Activated CD8-positive, alpha-beta memory T cell treated with anti-CD3 and anti-CD28 coated beads for 48 hours (primary cell): ENCODE measurements at regions not wholly inside any gene's neighbourhood (a gene's known extent, or its start where the extent isn't known, plus 50 kb on each side); places are given as distances from the start of the nearest gene placed in this dataset.
"Not testable (repeated sequence)": the region's sequence is repeated elsewhere in the genome, so short reads cannot be mapped to it uniquely, and the experiment has no call there.

Experiments
- DNase-seq, 3 experiments: peaks; one replicate each; pipeline ENCODE4 v3.0.0-alpha.2; 2020; ENCODE audit warnings: low read depth in 2 of 3, low spot score in 2 of 3

DNA sequence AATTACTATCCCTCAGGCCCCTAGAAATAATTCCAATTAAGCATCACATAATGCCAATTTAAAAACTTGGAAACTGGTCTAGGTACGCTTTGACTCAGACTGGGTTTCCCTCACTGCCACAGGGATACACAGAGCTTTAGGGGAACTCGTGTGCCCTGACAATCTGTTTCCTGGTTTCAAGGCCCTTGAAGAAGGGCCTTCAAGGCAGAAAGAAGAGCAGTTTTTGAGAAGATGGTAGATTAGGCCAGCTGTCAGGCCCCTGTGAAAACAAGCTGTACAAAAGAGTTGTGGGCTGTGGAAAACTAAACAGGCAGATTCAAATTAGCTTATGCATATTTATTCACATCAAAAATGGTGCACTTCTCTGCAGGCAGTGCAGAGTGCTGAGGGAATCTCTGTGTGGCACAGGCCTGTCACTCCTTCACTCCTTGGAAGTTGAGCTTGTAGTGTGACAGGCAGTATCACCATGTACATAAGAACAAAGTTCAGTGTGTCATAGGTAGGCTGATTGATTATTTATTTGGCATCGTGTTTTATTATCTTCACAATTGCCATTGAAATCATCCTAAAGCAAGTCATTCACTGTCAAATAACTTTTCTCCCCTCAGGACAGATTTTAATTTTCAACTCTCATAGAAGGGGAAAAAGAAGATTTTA, 614.4 kb upstream of the GYPC start:
- no peak for DNase-seq

DNA sequence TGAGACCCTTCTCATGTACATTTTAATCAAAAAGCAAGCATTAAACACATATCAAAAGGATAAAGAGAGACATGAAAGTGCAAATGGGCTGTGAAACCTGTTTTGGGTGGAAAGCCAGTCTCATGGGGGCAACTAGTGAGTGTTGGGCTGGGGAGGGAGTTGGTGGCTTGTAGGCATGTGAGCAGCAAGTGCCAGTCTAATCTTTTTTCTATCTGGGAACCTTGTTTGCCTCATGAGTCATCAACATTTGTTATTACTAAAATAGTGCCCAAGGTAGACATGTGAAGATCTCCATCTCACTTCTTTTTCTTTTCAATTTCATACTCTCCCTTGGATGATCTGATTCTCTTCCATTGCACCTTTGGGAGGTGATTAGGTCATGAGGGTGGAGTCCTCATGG, 613.9 kb upstream of the GYPC start:
- no peak for DNase-seq

DNA sequence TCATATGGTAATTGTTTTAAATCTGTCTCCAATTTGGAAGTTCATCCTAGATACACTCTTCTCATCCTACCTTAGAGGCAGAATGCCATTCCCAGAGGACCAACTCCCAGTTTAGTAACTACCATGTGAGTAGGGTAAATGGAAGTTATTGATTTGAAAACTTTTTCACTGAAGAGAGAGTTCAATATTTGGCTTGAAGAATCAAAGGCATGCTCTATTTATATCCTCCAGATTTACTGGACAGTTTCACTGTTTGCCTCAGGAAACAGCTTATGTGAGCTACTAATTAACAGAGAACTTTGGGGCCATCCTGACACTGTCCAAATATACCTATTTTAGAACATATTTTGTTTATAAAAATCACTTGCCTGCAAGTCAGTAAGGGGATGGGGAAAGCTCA, 607.2 kb upstream of the GYPC start:
- no peak for DNase-seq

DNA sequence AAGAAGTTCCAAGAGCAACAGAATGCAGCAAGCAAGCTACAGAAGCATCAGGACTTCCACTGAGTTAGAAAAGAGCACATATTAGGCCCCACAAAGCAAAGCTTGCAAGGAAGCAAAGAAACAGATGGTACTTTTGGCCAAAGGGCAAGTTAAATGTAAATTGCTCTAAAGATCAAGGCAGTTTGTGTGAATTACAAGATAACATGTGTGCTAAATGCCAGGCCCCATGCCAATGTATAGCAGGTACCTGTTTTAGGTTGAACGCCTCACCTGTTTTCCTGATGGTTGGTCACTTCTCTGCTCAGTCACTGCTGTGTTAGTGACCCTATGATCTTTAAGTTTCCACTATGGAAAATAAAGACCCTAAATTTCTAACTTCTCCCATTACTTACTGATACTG, 606.5 kb upstream of the GYPC start:
- DNase-seq: no peak

DNA sequence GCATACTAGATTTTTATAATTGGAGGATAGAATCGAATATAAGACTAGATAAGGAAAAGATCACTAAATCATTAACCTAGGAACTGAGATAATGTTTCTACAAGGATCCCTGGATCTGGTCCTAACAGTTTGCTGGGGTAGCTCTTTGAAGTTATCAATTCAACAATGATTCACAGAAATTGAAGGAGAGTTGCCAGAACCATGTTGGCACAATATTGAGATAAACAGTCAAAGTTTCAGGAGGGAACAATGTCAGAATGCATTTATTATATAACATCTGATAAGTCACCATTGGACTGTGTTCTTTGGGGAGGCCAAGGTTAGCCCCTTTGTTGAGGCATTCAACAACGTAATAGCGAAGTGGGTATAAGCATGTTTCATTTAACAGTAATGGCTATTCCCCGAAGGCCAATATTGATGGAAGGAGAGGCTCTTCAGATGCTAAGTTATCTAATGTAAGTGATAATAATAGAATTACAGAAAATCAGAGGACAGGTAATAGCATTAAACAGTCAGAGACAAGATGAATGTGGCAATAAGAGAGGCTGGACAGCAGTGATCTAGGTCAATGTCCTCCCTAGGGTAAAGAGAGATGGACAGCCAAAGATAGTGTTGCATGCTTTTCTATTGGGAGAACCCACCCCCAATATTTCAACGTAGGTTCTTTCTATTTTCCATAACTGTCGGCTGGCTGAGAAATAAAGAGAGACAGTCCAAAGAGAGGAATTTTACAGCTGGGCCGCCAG, 604.8 kb upstream of the GYPC start:
- DNase-seq: no peak

DNA sequence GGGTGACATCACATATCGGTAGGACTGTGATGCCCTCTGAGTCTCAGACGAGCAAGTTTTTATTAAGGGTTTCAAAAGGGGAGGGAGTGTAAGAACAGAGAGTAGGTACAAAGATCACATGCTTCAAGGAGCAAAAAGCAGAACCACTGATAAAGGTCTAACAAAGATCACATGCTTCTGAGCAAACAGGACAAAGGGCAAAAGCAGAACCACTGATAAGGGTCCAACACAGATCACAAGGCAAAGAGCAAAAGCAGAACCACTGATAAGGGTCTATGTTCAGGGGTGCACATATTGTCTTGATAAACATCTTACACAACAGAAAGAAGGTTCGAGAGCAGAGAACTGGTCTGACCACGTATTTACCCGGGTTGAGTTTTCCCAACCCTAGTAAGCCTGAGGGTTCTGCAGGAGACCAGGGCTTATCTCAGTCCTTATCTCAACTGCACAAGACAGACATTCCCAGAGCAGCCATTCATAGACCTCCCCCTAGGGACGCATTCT, 604.2 kb upstream of the GYPC start:
- DNase-seq: not testable (repeated sequence)

DNA sequence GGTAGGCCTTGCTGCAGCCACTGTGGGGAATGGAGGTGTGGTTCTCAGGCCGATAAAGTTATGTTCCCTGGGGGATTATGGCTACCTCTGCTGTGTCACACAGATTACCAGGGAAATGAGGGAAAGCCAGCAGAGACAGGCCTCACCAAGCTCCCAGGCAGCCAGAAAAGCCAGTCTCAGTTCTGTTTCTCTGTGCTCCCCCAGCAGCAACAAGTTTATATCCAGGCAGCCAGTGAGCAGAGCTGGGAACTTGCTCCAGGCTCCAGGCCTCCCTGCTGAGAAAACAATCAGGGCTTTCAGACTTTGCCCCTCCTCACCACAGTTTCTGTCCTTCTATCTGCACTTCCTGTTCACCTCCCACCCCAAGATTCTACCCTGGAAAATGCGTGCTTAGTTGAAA, 596.6 kb upstream of the GYPC start:
- no peak for DNase-seq

DNA sequence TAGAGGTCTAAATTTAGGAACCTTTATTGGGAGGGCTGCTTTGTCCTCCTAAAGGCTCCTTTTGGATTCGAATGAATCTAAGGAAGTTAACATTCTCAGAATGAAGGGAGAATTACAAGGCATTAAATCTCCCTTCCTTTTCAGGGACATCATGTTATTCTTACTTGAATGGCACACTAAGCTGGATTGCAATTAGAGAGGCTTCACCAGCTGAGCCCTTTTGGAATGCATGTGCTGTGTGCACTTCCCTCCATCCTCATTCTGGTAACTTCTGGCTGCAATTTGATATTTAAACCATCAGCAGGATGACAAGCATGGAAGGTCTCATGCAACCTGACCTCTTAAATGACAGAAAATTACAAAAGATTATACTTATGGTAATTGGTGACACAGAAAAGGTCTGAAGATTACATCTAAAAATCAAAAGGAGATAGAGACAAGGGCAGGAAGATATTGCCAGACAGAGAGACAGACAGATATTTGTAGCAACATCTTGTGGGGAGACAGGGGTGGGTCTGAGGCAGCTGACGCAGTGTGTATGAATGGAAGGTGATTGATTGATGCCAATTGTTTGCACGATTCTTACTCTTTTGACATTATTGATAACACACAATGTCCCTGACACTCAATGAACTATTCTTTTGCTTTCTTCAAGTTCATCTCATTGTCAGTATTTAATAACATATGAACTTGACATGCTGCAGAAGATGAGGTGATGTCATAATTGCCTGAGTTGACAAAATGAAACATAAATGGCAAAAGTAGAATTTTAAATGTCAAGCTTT, 570.8 kb upstream of the GYPC start:
- no peak for DNase-seq

DNA sequence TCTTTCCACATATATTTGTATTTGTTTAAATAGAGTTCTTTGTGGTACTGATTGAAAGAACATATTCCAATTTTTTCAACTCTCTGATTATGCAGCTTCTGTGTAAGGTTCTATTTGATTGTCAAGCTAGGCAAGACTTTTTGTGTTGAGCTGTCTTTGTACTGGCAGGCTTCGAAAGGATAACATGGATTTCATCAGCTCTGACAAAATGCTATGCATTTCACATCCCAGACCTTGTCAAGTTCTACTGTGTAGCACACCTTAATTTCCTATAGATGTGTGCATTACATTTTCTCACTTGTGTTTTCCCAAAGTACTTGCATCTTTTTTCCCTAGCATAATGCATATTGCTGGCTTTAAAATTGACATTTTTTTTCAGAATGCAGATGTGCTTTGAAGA, 555.0 kb upstream of the GYPC start:
- no peak for DNase-seq

DNA sequence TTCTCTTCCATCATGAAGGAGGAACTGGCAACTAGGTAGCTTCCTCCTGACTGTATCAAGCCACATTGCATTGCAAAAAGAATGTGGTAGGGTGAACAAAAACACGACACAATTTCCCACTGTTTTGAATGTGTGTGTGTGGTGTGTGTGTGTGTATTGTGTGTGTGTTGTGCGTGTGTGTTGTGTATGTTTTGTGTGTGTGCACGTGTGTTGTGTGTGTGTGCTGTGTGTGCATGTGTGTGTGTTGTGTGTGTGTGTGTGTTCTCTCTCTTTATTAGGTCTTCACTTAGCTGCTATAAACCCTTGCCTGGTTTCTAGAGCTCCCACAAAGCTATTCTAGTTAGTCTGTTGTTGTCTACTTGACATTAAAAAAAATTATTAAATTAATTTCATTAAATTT, 550.0 kb upstream of the GYPC start:
- no peak for DNase-seq

DNA sequence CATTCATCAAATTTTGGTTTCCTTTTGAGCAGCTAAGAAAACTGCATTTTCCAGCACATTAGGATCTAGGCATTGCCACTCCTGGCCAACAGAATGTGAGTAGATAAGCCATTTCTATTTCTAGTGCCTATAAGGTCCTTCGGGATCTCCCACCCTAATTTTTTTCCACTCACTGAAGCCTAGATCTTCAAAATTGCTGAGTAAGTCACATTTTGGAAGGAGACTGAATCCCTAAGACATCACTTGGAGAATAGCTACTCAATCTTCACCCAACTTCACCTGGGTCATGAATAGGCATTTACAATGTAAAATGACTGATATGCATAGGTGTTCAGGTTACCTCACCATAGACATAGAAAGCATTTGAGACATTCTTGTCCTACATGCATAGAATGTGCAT, 548.1 kb upstream of the GYPC start:
- no peak for DNase-seq

DNA sequence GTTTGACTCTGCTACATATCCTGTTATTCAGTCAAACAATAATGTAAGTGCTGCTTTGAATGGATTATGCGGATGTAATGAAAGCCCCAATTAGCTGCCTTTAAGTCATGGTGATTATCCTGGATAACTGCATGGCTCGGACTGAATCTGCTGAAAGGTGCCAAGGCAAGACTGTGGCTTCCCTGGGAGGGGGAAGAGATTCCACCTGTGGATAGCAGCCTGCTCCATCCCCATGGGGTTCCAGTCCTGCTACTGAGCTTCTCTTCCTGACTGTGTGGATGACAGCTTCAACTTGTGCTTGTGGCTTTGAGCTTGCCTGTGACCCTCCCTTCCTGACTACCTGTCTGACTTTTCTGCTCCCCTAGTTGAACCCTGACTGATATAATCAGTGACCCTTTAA, 540.0 kb upstream of the GYPC start:
- DNase-seq: no peak

DNA sequence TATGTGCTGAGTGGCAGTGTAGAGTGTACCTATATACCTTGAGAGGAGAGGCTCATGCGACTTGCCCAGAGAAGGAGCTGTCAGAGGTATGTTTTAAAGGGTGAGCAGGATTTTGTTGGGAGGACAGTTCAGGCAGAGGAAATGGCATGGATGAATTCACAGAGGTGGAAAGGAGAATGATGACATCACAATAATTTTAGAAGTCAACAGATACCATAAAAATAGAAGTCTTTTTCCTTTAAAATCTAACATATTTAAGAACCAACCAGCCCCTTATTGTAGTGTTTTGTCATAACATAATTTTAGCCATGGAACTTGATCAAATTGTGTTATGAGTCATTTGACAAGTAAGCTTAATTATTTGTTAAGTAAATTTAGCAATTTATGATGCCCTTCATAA, 538.1 kb upstream of the GYPC start:
- no peak for DNase-seq

DNA sequence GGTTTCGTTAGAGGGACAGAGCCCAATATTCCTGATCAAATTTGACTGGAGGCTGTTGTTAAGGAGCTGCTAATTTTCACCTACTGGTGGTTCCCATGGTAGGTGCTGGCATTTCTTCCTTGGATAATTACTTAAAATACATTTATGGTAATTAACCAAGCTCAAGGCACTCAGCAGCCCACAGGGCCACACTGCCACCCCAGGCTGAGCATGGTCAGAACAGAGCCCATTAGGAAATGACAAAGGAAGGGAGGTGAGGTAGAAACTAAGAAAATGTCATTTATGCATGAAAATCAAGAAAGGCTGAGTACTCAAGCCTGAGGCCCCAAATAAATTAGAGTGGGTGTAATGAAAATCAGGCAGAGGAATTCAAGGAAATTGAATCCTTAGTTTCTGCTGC, 510.2 kb upstream of the GYPC start:
- no peak for DNase-seq

DNA sequence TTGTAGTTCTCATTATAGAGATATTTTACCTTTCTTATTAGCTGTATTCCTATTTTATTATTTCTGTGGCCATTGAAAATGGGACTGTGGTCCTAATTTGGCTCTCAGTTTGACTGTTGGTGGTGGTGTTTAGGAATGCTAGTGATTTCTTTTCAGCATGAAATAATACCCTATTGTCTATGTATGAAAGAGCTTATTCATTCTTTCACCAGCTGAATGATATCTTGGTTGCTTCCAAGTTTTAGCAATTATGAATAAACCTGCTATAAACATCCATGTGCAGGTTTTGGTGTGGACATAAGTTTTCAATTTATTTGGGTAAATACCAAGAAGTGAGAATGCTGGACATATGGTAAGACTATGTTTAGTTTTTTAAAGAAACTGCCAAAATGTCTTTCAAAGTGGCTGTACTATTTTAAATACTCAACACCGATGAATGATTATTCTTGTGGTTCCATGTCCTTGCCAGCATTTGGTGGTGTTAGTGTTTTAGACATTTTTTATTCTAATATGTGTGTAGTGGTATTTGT, 501.6 kb upstream of the GYPC start:
- no peak for DNase-seq

DNA sequence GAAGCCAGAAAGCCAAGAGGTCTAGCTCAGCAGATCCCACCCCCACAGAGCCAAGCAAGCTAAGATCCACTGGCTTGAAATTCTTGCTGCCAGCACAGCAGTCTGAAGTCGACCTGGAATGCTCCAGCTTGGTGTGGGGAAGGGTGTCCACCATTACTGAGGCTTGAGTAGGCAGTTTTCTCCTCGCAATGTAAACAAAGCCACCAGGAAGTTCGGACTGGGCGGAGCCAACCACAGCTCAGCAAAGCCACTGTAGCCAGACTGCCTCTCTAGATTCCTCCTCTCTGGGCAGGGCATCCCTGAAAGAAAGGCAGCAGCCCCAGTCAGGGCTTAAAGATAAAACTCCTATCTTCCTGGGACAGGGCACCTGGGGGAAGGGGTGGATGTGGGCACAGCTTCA, 495.0 kb upstream of the GYPC start:
- not testable (repeated sequence) for DNase-seq

DNA sequence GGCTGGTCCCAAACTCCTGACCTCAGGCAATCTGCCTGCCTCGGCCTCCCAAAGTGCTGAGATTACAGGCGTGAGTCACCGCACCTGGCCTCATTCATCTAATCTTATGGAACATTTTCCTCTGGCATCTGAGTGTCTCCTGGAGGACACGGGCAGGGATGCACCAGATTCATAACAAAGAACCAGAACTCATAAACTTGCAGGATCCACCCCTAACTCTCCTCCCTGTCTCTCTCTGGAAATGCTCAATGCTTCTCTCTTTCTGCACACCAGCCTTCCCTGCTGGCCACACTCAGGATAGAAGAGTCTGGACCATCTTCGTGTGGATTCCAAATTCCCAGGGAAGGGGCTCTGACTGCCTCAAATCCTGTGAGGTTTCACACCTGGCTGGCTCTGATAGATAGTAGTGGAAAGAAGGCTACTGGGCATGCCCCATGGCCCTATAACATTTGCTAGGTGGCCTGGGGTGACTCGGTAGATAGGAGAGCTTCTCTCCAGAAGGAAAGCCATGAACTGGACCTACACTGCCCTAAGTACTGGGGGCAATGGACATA, 483.2 kb upstream of the GYPC start:
- no peak for DNase-seq

DNA sequence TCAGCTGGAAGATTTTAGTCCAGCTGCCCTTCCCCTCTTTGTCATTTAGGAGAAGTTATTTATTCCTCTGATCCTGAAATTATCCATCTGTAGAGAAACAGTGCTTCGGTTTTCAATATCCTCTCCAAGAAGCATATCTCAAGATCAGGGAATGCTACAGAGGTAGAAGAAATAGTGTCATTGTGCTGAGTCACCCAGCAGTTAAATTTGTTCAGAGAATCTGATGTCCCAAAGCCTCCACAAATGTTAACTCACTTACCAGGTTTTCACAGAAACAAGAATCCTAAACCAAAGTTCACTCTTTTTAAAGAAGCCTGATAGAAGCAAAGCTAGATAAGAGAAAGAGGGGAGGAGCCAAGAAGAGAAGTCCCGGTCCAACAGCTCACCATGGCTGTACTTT, 480.7 kb upstream of the GYPC start:
- DNase-seq: no peak

DNA sequence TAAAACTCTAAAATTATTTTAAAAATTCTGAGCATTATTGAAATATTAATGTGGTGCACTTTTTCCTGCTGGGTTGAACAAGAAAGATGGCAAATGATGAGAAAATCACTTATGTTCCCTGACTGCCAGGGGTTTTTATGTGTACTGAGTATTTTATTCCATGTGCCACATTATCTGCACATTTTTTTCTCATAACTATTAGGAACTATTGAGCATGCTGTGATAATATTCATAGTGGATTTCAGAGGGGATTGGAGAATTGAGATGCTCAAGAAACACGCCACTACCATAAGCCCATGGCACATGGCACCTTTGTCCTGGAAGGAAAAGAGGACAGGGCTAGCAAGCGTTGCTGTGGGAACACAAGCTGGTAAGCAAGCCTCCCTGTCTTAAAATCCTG, 478.5 kb upstream of the GYPC start:
- no peak for DNase-seq

DNA sequence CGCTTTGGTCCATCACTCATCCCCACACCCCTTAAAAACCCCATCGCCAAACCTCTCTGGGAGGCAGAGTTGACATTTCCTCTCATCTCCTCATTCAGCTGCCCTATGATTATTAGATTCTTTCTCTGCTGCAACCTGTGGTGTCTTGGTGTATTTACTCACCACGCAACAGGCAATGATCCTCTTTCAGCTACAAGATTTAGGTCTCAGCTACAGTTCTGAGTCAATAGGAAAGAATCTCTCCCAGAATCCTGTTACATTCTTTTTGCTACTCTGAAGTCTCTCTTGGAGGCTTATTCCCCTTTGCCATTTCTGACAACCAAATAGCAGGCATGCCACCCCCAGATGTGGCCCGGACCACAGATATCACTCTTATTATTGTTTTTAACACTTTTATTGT, 468.3 kb upstream of the GYPC start:
- DNase-seq: no peak

DNA sequence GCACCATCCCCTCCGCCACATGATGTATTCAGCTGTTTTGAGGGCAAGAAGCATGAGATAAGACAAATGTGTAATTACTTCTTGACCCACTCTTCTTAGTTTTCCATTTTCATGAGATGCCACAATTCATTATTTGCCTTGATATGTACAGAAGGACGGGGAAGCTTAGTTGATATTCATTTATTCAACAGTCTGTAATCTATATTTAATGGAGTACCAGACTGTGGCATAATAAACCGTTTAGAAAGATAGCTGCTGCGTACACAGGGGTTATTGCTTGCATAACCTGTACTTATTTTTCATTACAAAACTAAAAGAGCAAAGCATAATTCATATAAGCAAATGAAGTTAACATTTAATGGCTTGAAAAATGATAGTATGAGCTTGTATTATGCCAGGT, 466.4 kb upstream of the GYPC start:
- DNase-seq: no peak

DNA sequence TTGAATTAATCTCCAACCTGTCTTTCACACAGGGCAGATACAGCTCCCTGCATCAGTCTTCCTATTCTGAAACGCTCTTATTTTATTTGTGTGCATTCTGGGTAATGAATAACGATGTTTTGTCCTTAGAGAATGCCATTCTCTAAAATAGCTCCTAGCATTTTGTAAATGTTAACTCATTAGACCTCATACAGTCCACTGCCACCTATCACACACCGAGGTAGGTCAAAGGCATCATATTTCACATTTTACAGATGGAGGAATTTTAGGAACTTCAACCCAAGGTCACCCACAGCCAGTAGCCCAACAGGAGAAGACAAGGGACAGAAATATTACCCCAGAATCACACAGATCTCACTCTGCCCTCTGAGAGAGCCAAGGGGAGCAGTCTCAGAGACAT, 455.4 kb upstream of the GYPC start:
- no peak for DNase-seq
